GM21786 (cell line): ENCODE measurements at regions not wholly inside any gene's neighbourhood (a gene's known extent, or its start where the extent isn't known, plus 50 kb on each side); places are given as distances from the start of the nearest gene placed in this dataset.
"Not testable (repeated sequence)": the region's sequence is repeated elsewhere in the genome, so short reads cannot be mapped to it uniquely, and the experiment has no call there.

ENCODE experiments used
- ATAC-seq: cut with Tn5 transposase; IDR thresholded peaks from one replicate; pipeline ENCODE4 v1.9.1; 2021; ENCODE audit not compliant: unreplicated experiment

DNA sequence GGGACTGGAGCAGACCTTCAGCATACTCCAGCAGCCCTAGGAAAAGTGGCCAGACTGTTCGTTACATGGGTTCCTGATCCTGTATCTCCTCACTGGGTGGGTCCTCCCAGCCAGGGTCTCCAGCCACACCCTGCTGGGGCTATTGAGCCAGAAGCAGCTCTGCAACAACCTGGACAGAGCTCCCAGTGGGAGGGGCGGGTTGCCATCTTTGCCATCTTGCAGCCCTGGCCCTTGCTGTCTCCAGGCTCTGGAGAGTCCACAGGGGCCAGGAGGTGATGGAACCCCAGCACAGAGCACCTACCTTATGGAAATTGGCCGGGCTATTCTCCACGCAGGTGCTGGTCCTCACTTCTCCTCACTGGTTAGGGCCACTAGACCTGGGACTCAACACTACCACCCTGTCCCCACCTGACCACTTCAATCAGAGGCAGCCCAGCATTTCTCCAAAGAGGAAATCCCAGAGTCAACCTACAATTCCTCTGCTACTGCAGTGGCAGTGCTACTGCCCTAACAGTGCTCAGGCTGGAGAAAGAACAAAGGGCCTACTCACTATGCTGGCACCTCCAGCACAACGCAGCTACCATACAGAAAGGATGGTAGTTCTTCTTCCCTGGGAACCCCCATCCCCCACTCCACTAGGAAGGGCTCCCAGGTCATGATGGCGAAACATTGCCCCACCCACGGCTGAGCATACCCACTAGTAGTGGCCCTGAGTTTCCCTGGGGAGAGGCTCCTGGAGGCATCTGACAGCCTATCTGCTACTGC, 290.2 kb upstream of the NCAM1 start:
- ATAC-seq = no peak

DNA sequence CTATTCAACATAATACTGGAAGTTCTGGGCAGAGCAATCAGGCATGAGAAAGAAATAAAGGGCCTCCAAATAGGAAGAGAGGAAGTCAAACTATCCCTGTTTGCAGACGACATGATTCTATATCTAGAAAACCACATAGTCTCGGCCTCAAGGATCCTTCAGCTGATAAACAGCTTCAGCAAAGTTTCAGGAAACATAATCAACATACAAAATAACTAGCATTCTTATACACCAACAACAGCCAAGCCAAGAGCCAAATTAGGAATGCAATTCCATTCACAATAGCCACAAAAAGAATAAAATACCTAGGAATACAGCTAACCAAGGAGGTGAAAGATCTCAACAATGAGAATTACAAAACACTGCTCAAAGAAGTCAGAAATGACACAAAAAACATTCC, 287.8 kb upstream of the NCAM1 start:
- not testable (repeated sequence) for ATAC-seq

DNA sequence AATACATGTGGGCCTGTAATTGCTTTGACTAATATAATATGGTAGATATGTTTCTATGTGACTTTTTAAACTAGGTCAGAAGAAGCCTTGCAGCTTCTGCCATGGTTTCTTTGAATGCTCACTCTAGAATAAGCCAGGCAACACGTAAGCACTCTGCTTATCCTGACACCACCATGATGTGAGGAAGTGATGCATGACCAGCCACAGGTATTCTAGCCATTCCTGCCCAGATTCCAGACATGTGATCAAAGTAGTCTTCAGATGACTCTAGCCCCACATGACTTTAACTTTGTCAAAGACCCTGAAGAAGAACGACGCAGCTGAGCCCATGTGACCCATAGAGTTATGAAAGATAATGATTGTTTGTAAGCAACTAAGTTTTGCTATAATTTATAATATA, 276.1 kb upstream of the NCAM1 start:
- no peak for ATAC-seq

DNA sequence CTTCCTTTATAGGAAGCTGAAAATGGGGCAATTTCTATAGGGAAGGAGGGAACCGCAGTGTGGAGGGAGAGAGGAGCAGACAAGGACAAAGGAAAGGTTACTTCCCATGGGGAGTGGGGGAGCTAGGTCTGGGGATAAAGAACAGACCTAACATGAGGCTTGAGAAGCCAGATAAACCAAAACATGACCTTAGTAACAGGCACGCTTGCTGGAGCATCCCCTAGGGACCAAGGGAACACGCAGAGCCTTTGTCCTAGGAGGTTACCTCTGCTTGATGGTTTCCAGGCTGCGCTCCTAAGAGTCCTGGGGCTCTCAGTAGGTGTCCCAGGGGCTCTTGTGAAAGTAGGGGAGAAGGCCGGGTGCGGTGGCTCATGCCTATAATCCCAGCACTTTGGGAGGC, 271.4 kb upstream of the NCAM1 start:
- ATAC-seq = no peak

DNA sequence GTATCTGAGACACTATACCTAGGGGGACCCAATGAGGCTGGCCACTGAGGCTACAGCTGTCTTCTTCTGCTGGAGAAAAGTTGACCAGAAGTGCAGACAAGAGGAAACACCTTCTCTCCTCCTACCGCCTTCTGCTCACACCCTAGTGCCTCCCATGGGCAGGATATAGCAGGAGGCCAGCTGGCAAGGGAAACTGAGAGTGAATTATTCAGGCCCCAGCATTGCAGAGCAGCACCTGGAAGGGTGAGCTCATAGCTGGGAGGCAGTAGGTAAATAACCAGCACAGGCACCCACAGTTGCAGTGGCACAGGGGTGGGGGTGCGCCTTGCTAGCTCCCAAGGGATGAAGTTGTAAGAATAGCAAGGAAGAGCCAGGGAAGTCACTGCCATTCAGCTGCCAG, 267.4 kb upstream of the NCAM1 start:
- no peak for ATAC-seq

DNA sequence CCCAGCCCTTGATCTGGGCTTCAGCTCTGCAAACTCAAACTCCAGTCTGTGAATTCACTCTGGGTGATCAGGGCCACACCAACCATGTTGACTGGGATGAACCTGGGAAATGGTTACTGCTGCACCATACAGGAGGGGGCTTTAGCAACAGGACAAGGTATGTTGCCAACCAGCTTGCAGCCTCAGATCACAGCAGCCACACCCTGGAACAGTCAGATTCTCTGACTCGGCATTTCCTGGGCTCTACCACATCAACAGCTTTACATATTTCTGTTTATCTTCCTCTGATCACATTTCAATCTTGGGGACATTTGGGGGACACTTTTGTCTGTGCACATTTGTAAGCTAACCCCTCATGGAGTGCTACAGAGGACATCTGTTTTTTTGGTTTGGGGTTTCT, 267.0 kb upstream of the NCAM1 start:
- no peak for ATAC-seq

DNA sequence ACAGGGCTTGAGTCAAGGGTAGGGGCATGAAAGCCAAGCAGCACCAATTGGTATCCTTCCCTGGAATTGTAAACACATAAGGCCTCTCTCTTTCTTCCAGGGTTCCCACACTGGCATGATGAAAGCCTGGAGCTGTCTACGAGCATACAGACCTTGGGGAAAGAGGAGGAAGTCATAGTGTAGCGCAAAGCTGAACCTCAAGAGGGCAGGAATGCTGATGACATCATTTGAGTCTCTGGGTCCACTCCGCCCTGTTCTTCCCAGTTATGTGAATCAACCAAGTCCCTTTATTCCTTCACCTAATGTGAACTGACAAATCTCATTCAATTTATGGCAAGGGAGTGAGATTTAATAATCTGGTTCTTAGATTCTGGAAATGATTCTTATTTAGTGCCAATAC, 266.4 kb upstream of the NCAM1 start:
- ATAC-seq = no peak

DNA sequence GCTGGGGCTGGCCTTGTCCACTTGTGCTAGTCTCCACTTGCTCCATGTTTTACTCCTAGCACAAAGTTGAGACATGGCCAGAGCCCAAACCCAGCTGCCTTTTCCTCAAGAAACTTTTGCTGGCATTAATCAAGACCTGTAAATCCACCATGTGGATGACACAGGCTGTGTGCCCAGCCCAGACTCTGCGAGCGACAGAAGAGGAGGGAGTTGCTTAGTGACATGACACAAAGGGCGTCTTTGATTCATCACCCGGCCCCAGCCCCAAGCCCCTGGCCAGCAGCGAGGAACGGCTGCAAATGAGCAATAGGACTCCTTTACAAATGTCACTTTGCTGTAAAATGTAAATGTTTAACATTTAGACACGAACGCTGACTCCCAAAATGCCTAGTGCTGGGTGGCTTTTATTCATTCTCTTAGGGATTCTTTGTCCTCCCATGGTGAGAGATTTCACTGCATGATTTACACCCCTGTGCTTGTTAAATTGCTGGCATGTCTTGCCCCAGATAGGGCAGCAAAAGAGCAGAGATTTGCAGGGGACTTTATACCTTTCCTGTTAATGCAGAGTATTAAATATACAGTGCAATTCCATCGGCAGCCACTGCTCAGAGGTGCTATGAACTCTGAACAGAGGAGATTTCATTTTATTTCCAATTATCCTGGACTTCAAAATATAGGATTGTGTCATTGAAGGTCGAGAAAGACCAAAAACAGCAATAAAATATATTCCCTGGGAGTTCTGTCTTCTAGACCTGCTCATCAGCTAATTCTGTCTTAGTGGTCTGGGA, 263.6 kb upstream of the NCAM1 start:
- ATAC-seq = no peak

DNA sequence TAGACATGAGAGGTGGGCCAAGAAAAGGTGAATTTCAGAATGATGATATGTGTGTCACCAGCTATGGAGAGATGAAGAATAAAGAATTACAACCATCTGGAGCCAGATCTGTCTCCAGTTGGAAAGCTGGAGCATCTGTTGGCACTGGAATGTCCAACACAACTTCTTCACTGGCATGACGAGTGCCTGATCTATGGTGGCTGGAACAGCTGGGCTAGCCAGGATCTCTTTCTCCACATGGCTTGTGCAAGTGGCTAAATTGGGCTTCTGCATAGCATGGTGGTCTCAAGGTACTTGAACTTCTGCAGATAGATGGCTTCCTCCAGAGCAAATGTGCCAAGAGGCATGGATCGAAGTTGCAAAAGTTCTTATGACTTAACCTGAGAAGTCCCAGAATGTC, 256.1 kb upstream of the NCAM1 start:
- ATAC-seq = no peak

DNA sequence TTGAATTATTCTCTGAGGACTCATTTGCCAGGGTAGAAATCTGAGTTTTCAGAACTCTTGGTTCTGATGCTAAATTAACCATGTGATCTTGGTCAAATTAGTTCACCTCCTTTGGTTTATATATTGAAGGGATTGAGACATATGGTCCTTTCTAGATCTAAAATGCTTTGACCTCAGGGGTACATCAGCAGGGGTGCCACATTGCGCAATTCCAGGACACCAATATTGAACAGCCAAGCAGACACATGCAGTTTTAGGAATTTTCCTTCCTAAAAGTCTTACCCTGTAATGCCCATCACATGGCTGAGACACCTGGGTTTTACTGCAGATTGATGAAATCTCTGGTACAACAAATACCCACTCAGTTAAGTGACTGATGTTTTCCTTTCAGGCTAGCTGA, 254.4 kb upstream of the NCAM1 start:
- no peak for ATAC-seq

DNA sequence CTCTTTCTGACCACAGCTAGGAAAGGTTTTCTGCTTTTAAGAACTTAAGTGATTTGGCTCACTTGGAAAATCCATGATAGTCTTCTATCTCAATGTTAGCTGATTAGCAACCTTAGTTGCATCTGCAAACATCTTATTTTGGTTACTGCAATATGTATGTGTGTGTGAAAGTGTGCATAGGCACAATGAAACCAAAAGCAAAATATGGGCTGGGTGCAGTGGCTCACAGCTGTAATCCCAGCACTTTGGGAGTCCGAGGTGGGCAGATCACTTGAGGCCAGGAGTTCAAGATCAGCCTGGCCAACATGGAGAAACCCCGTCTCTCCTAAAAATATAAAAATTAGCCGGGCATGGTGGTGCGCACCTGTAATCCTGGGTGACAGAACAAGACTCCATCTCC, 246.9 kb upstream of the NCAM1 start:
- not testable (repeated sequence) for ATAC-seq

DNA sequence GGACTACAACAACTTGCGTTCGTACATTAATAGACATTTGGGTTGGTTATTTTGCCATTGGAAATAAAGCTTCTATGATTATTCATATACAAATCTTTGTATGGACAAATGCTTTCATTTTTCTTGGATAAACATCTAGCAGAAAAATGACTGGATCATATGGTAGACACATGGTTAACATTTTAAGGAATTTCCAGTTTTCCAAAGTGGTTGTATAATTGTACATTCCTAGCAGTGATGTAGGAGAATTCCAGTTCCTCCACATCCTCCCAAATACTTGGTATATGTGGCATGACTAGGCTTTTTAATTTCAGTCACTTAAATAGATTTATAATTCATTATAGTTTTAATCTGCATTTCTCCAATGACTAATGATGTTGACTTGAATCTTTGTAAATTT, 246.2 kb upstream of the NCAM1 start:
- no peak for ATAC-seq

DNA sequence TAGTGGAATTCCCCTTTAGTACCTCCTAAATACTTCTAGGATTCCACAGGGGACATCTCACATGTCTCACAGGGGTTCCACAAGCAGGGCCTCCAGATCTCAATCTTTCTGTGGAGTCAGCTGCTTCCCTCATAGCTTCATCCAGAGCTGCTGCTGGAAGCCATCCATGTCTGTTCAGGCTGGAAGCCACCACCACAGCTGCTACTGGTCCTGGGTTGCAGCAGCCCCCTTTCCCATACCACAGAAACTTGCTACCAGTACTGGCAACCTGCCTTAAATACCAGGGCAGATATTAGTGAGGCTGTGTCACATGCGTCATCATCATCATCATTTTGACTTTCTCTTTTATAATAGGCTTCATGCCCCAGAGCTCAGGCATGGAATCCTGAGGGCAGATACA, 242.7 kb upstream of the NCAM1 start:
- no peak for ATAC-seq

DNA sequence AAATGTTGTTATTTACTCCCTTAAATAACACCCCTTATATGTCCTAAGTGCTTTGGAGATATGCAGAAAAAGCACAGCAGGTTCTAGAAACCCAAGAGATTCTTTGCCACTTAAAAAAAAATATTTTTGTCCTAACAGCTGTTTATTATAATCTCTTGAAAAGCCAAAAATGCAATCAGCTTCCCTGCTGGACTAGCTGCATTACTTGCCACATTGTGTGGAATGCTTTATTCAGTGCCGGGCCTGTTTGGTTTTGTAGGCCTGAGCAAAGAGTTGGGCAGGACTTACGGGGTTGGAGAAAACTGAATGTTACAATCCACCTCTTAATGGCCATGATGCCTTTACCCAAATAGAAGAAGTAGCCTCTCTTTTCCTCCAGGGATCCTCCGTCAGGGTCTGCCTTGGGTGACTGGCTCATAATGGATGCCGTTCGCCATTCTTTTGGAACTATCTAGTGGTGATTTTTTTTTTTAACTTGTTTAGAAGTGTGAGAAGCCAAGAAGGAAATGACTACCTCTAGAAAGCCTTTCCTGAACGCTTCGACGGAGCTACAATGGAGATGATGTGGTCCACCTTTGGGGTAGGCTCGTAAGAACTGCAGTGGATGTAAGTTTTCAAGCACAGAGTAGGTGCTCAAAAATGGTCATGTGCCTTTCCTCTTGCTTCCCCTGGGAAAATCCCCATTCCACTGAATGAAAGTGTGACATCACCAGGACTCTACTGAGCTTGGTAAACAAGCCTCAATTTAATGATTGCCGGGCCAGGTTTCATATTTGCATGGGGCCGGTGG, 241.3 kb upstream of the NCAM1 start:
- ATAC-seq = no peak

DNA sequence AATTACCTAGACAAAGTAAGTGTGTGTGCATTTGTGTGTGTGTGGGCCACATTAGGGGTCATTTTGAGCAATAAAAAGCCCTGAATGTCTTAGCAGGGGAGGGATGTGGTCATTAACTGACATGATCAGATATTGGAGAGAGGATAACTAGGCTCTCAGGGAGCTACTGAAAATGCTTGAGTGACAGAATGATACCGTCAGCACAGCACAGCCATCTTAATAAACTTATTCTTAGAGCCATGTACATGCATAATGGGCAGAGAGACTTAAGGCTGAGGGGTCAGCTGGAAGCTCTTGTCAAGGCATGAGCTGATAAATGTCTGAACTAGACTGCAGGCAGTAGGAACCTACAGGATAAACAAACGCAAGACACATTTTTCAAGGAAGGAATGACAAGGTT, 239.1 kb upstream of the NCAM1 start:
- no peak for ATAC-seq

DNA sequence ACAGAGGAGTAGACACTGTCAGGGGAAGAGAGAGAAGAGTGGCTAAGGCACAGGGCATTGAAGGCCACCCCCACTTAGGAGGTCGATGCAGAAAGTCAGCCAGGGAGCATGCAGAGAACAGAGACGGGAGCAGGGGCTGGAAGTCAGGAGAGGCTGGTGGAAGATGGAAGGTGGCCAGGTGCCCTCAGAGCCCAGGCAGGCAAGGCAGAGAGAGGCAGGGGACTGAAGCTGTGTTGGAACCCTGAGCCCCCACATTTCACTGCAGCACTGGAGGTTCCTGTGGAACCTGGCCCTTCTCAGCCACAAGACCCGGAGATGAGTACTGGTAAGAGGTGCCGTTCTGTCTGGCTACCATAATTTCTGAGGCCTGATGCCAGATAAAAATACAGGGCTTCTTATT, 238.3 kb upstream of the NCAM1 start:
- ATAC-seq = no peak

DNA sequence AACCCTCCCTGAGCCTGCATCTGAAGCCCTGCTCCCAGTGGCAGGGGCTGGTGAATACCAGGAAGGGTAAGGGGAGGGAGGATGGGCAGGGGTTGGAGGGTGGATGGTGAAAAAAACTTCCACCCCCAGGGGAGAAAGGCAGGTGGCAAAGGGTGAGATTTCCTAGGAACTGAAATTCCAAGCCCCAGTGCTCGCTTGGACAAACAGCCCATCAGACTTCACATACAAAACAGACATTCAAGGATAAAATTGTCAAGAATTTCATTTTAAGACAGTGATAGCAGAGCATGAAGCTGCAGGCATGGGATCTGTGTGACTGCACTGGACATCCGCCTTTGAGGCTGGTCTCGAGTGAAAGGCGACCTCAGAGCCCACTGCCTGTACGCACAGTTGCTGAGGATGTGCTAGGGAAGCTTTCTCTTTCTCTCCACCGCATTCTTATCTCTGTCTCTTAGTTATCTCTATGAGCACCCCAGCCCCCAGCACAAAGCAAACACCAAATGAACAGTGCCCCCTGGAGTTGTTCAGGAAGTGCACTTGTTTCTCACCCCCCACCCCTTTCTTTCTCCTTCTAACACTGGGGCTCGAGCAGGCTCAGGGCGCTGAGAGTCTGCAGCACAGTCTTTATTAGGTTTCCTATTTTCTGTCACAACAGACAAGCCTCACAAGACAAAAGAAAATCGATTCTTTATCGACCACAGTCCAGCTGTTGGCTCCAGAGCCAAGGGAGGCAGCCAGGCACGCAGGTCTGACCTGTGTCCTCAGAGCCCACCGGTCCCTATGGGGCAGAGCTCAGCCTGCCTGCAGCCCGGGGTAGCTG, 237.3 kb upstream of the NCAM1 start:
- no peak for ATAC-seq

DNA sequence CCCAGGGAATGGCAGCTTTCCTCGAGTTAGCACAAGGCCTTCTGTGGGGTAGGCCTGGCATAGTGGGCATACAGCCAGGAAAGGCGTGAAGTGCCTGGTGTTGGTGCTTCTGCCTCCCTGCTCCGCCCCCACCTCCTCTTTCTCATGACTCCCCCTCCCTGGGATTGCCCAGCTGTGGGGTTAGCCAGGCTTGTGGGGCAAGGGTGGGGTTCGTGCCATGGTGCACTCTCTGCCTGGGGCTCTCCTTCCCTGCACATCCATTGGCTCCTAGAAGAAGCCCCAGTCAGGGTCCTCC, 236.8 kb upstream of the NCAM1 start:
- ATAC-seq = no peak

DNA sequence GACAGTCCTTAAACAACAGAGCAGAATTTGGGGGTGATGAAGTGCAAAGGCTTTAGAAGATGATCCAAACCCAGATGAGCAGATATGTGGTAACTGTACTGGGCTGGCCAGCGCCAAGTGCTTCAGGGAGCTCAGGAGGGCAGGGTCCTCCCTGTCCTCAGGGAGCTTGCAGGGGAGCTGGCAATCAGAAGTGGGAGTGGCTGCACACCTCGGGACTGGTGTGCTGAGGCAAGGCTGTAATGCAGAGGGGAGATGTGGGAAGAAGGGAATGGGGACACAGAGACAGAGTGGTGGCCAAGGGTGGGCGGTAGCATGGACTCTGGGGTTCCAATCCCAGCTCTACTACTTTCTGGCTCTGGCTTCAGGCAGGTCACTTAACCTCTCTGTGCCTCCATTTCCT, 235.6 kb upstream of the NCAM1 start:
- no peak for ATAC-seq

DNA sequence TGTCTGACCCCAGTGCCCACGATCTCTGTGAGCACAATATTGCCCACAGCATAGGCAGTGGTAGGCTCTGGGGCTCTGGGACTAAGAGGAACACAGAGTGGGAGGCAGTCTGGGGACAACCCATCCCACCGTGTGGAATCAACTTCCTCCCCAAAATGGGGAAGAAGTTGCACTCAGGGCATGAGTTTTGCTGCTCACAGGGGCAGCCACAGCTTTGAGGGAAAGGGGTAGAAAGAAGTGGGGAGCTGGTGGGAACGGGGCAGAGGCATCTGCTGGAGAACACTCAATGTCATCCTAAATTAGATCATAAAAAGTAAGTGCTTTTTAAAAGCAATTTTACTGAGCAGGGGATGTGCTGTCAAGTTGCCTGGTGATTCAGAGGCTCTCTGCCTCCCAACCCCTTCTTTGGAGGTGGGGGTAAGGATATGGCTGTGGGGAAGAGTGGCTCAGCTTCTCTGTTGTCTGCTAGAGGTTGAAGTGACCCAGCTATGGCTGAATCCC, 233.8 kb upstream of the NCAM1 start:
- no peak for ATAC-seq

DNA sequence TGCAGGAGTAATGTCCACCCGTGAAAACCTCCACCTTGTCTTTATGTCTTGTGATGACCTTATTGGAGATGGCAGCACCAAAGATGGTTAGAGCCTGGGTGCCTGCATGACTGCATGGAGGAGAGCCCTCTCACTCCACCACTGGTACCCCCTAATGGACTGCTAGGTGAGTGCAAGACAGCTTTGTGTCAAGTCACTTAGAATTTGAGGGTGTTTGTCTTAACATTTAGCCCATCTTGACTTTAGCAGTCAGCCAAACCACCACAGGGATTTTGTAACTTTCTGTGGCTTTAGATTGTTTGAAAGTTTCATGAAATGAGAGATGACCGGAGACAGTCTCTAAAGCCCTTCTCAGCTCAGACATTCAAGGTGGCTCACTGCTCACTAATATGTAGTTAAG, 232.9 kb upstream of the NCAM1 start:
- ATAC-seq = no peak
